CD4-positive, alpha-beta T cell treated with Interleukin-10 for 1 hour (primary cell): ENCODE measurements at regions not wholly inside any gene's neighbourhood (a gene's known extent, or its start where the extent isn't known, plus 50 kb on each side); places are given as distances from the start of the nearest gene placed in this dataset.

ENCODE experiments used
- DNase-seq: peaks from one replicate; pipeline ENCODE4 v3.0.0-alpha.2; 2020

DNA sequence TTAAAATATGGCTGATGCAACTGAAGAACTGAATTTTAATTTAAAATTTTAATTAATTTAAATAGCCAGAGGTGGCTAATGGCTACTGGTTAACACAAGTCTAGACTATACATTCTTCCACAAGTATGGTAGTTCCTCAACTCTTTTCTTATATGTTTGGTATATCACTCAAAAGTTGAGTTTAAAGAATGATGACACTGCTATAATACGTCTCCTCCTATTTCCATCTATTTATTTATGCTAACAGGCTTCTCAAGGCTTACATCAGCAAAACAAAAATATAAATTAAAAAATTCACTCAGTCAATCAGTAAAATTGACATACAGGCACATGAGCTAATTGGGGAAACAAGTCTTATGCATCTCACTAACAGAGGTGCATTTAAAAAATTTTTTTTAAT, 227.9 kb upstream of the PMFBP1 start:
- no peak for DNase-seq

- no peak for DNase-seq
Observed at GRCh38 chr16:72397876-72398275, 225.9 kb upstream of the PMFBP1 start.

DNA sequence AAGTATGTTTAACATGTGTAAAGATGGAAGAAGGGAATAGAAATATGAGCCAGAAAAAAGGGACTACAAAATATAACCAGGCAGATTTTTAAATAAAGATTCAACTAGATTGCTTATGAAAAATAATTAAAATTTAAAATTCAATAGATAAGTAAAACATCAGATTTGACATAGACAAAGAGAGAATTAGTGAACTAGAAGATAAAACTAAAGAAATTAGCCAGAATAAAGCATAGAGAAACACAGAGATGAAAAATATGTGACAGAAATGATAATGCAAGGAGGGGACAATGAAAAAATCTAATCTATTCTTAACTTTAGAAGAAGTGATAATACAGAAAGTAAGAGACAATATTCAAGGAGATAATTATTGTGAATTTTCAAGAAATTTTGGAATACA, 222.6 kb upstream of the PMFBP1 start:
- no peak for DNase-seq

- DNase-seq = no peak
Observed at GRCh38 chr16:72389791-72390190, 217.8 kb upstream of the PMFBP1 start.

- no peak for DNase-seq
Observed at GRCh38 chr16:72388007-72388406, 216.1 kb upstream of the PMFBP1 start.

GRCh38 chr16:72384651-72385050, 212.7 kb upstream of the PMFBP1 start:
- DNase-seq = no peak

- no peak for DNase-seq
Observed at GRCh38 chr16:72380283-72380682, 208.3 kb upstream of the PMFBP1 start.

- no peak for DNase-seq
Observed at GRCh38 chr16:72373201-72373600, 201.2 kb upstream of the PMFBP1 start.

GRCh38 chr16:72372087-72373045, 200.4 kb upstream of the PMFBP1 start:
- DNase-seq = no peak

- no peak for DNase-seq
Observed at GRCh38 chr16:72371307-72372086, 199.5 kb upstream of the PMFBP1 start.

DNA sequence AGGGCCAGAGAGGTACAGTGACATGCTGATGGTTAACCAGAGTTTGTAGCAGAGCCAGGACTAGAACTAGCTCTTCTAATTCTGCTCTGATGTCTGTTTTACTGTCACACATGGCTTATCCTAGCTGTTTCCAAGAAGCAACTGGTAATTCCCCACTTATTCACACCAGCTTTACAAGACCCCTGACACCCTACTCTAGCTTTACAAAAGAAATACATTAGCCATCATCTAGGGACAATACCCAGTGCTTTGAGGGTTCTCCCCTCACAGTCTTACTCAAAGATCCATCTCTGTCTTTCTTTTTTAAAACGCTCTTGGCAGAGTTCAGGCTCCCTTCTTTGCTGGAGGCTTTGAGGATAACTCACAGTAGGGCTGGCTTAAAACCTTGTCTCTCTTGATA, 197.3 kb upstream of the PMFBP1 start:
- DNase-seq = no peak

DNA sequence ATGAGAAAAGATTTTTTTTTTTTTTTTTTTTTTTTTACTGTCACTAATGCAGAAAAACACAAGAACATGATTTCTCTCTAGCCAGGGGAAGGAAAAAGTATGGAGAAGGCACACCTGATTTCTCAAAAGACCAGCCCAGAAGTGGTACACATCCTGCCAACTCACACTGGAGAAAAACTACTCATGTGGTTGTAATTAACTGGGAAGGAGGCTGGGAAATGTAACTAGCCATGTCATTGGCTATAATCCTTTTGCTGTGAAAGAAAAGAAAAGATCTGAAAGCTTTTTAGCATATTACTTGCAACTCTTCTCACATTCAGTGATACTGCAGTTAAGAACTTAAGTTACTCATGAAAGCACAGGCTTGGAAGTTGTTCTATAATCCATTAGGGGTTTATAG, 195.9 kb upstream of the PMFBP1 start:
- DNase-seq = no peak

DNA sequence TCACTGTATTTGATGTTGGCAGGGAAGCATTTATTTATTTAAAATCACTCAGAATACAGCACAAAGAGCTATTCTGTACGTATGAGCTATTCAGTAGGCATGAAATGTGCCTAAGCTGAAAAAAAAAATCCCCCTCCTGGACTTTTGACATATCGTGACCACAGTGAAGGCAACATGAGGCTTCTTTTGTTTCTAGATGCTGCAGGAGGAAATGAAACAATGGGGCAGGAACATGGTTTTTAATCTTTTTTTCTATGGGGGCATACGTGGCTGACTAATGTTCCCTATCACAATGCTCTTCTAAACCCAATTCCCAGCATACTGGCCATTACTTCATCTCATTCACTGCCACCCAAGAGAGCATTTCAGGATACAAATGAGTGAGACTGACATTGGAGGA, 191.0 kb upstream of the PMFBP1 start:
- no peak for DNase-seq

GRCh38 chr16:72362476-72362875, 190.5 kb upstream of the PMFBP1 start:
- DNase-seq = no peak

DNA sequence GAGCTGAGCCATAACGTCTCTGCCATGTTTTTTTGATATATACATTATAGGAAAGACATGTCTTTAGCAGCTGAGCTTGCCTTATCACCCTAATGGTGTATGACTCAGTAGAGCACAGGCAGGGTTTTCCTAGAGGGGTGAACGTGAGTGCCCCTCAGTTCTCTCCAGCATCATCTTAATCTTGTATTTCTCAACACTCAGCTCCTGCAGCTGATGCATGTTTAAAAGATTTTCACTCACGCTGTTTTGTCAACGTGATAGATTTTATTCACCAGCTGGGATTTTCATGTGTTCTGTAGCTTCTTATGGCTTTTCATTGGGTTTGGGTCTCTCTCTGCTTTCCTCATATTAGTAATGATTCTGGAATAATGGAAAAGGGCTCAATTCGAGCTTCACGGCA, 186.0 kb upstream of the PMFBP1 start:
- DNase-seq = no peak

DNA sequence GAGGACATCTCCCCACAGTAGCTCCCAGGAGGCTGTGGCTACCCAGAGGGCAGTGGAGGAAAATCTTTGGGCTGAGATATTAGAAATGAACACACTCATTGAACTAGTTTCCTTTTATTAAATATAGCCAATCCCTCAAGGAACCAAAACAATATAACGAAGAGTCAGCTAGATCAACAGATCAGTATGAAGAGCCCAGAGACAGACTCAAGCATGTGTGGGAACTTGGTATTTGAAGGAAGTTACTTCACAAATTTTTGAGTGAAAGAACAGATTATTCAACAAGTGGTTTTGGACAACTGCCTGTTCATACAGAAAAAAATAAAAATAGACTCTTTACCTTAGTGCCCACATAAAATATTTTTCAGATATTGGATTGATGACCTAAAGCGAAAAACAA, 183.6 kb upstream of the PMFBP1 start:
- no peak for DNase-seq

DNA sequence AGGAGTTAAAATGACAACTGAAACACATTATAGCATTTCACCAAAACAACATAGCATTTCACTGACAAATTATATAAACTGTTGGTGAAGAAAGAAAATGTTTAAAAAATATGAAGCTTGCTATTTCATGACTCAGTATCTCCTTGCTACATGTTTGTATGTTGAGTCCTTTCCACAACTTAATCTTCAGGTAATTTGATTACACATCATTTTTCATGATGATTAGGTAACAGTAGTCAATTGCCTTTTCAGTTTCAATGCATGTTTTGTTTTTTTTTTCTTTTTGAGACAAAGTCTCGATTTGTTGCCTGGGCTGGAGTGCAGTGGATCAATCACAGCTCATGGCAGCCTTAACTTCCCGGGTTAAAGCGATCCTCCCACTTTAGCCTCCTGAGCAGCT, 177.8 kb upstream of the PMFBP1 start:
- DNase-seq = no peak

DNA sequence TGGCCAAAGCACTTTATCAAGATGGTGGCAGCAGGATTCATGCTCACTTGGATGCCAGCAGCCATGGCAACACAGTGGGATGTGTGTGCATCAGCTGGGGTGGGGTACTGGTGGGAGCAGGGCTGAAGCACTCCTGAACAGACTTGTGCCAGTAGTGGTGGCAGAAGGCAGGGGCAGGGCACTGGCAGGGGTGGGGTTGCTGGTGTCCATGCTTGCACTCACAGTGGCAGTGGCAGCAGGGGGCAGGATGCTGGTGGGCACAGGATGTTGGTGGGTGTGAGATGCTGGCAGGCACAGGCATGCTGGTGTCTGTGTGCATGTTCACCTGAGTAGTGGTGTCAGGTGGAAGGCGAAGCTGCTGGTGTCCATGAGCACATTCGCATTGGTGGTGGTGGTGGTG, 161.0 kb upstream of the PMFBP1 start:
- DNase-seq = no peak

- no peak for DNase-seq
Observed at GRCh38 chr16:72324578-72324977, 152.6 kb upstream of the PMFBP1 start.

DNA sequence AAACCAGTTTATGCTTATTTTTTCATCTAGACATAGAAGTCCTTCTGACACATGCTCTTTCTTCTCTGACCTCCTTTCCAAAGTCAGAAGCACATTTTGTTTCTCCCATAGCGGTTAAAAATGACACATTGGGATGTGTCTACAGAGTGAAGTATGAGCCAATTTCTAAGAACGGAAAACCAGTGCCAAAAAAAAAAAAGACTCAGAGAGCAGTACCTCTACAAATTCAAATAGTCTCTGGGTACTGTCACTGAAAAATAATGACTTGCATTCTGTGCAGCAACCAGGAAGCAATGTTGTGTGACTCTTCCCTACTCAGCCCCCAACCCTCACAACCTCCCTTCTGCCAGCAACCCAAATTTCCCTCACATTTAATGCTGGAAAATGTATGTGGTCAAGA, 145.5 kb upstream of the PMFBP1 start:
- no peak for DNase-seq

DNA sequence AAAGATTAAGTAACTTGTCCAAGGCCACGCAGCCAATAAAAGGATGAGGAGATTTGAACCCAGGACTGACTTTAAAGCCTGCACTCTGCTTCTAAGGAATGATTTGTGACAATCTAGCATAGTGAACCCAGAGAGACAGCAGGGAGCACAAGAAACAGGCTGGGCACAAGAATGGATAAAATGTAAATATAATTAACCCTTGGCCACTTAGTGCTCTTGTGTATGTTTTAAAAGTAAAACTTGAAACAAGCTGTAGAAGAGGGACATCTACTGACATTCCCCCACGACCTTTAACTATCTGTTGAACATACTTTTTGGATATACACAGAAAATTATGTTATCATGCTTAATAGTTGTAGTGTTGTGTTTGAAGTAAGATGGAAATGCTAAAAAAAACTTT, 141.9 kb upstream of the PMFBP1 start:
- no peak for DNase-seq

- no peak for DNase-seq
Observed at GRCh38 chr16:72312828-72313227, 140.9 kb upstream of the PMFBP1 start.

DNA sequence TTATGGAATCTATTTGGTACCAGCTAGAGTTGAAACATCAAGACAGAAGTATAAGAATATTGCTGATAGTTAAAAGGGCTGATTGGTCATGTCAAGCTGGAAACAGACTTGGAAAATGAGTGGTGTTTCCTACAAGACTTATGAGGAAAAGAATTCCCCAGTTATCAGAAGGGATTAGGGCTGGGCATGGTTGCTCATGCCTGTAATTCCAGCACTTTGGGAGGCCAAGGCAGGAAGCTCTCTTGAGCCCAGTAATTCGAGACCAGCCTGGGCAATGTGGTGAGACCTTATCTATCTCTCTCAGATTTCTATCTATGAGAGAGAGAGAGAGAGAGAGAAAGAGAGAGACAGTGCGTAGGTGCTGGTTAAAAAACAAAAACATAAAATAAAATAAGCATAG, 139.5 kb upstream of the PMFBP1 start:
- no peak for DNase-seq

DNA sequence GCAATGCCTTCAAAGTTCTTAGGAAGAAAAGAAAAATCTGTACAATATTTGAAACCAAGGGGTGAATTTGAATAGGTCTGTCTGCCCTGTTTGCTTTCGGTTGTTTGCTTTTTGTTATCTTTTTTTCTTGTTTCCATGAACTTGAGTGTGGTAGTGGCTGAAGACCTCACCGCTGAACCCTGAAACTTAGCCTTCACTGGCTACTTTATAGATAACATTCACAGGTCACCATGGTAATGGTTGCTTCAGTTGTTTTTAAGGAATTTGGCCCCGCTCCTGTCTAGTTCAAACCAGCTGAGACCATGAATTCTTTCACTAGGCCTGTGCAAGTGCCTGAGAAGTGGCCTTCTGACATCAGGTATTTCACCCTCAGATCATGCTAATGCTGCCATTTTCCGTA, 137.0 kb upstream of the PMFBP1 start:
- no peak for DNase-seq
